Astrocyte of the cerebellum (primary cell): ENCODE measurements at regions not wholly inside any gene's neighbourhood (a gene's known extent, or its start where the extent isn't known, plus 50 kb on each side); places are given as distances from the start of the nearest gene placed in this dataset.

Experiments used
- DNase-seq: peaks from one replicate; pipeline ENCODE4 v3.0.0-alpha.2; 2011; ENCODE audit warnings: low read depth
- H3K4me3 ChIP-seq: 2 replicates; pipeline ENCODE4 v1.5.1; 2011; ENCODE audit warnings: mild to moderate bottlenecking, low read depth, low read length, moderate library complexity
- CTCF ChIP-seq: IDR thresholded peaks from 2 replicates; pipeline ENCODE4 v1.5.1; 2012; ENCODE audit warnings: low read length, low read depth, moderate library complexity, mild to moderate bottlenecking; ENCODE audit errors: missing control alignments
- in situ Hi-C: cut with HindIII; loops from 2 replicates; pipeline ENCODE4 v1.10.0; 2017; ENCODE audit warnings: low sequenced_read_pairs

DNA sequence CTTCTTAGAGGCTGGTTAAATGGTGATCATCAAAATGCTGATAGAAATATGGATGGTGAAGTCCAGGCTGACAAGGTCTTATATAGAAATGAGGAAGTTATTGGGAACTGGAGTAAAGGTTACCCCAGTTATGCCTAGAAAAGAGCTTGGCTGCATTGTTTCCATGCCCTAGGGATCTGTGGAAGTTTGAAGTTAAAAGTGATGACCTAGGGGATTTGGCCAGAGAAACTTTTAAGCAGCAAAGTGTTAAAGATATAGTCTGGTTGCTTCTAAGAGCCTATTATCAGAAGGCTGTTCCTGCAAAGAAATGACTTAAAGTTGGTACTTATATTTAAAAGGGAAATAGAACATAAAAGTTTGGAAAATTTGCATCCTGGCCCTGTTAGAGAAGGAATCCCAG, 200.3 kb downstream of the ICE1 start:
- no peak overlapping the region for H3K4me3 ChIP-seq
- TF ChIP-seq CTCF = no peak
- DNase-seq = no peak
- in situ Hi-C loops = no loop called here

- in situ Hi-C loops = no loop called here
Observed at GRCh38 chr5:5619546-5619945, 197.1 kb downstream of the ICE1 start.

DNA sequence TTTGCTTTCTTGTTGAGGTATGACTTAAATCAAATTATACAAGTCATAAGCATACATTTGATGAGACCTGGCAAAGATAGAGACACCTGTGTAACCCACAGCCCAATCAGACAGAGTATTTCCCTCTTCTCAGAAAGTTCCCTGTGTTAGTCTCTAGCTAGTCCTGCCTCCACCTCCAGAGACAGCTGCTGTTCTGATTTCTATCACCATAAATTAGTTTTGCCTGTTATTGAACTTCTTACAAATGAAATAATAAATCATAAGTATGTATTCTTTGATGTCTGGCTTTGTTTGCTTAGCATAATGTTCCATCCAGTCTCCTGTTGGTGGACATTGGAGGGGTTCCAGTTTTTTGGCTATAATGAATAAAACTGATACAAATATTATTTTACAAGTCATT, 194.5 kb downstream of the ICE1 start:
- no peak for DNase-seq
- H3K4me3 ChIP-seq = no peak overlapping the region
- in situ Hi-C loops = no loop called here
- no peak for TF ChIP-seq CTCF

More at GRCh38 chr5:5619546-5619945, 197.1 kb downstream of the ICE1 start:
- H3K4me3 ChIP-seq = no peak overlapping the region
- DNase-seq = no peak
- no peak for TF ChIP-seq CTCF

GRCh38 chr5:5616247-5616895, 193.9 kb downstream of the ICE1 start:
- DNase-seq = no peak
- H3K4me3 ChIP-seq = no peak overlapping the region
- in situ Hi-C loops = no loop called here
- no peak for TF ChIP-seq CTCF

GRCh38 chr5:5615569-5615968, 193.1 kb downstream of the ICE1 start:
- no peak for DNase-seq
- in situ Hi-C loops = no loop called here
- no peak for TF ChIP-seq CTCF
- no peak overlapping the region for H3K4me3 ChIP-seq

GRCh38 chr5:5613261-5613990, 190.9 kb downstream of the ICE1 start:
- H3K4me3 ChIP-seq = no peak overlapping the region
- TF ChIP-seq CTCF = no peak
- in situ Hi-C loops = no loop called here
- no peak for DNase-seq
